ENCODE measurements at regions not wholly inside any gene's neighbourhood (a gene's known extent, or its start where the extent isn't known, plus 50 kb on each side); places are given as distances from the start of the nearest gene placed in this dataset.

GRCh38 chr4:138789796-138790195 is 225.8 kb upstream of the NOCT start:
- TF ChIP-seq, protein P1, sequence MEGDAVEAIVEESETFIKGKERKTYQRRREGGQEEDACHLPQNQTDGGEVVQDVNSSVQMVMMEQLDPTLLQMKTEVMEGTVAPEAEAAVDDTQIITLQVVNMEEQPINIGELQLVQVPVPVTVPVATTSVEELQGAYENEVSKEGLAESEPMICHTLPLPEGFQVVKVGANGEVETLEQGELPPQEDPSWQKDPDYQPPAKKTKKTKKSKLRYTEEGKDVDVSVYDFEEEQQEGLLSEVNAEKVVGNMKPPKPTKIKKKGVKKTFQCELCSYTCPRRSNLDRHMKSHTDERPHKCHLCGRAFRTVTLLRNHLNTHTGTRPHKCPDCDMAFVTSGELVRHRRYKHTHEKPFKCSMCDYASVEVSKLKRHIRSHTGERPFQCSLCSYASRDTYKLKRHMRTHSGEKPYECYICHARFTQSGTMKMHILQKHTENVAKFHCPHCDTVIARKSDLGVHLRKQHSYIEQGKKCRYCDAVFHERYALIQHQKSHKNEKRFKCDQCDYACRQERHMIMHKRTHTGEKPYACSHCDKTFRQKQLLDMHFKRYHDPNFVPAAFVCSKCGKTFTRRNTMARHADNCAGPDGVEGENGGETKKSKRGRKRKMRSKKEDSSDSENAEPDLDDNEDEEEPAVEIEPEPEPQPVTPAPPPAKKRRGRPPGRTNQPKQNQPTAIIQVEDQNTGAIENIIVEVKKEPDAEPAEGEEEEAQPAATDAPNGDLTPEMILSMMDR (IDR thresholded peaks at IDR 0.05): no peak
- TF ChIP-seq POLR2A (IDR thresholded peaks at IDR 0.05): no peak

All from lower leg skin (tissue), 3 donors.